ENCODE measurements at regions not wholly inside any gene's neighbourhood (a gene's known extent, or its start where the extent isn't known, plus 50 kb on each side); places are given as distances from the start of the nearest gene placed in this dataset.

GRCh38 chr6:79408256-79408974, 128.8 kb downstream of the LCA5 start:
- no peak for TF ChIP-seq POLR2A (IDR thresholded peaks at IDR 0.05; ENCODE audit: low read depth, low read length)
- TF ChIP-seq TAF1 (IDR thresholded peaks at IDR 0.05; ENCODE audit: low read depth, low read length): no peak
- no peak for TF ChIP-seq SPI1 (IDR thresholded peaks at IDR 0.05; ENCODE audit: low read depth, low read length)
- no peak for TF ChIP-seq POLR2AphosphoS5 (IDR thresholded peaks at IDR 0.05; ENCODE audit: low read depth, low read length)
- TF ChIP-seq PAX5 (IDR thresholded peaks at IDR 0.05; ENCODE audit: insufficient read depth, low read length, severe bottlenecking): no peak
- TF ChIP-seq POU2F2 (IDR thresholded peaks at IDR 0.05; ENCODE audit: low read depth, low read length): no peak
